Vagina (tissue), 2 donors: ENCODE measurements at regions not wholly inside any gene's neighbourhood (a gene's known extent, or its start where the extent isn't known, plus 50 kb on each side); places are given as distances from the start of the nearest gene placed in this dataset.

Experiments
- CTCF ChIP-seq, 3 experiments: fragments of 450-650 bp in 2 of 3; fragments of 200-600 bp in 1 of 3; sonication (generic) in 1 of 3; IDR thresholded peaks; one replicate each; pipeline ENCODE4 v1.5.1; 2017 to 2019; ENCODE audit warnings: antibody characterized with exemption in 3 of 3, mild to moderate bottlenecking in 2 of 3, moderate library complexity in 2 of 3
- POLR2A ChIP-seq, 2 donors: fragments of 450-650 bp; IDR thresholded peaks; one replicate each; pipeline ENCODE4 v1.6.1; 2017; ENCODE audit warnings: antibody characterized with exemption in 2 of 2, mild to moderate bottlenecking in 2 of 2, moderate library complexity in 2 of 2

GRCh38 chr6:11433860-11434259 is 103.7 kb upstream of the TMEM170B start:
- TF ChIP-seq CTCF (IDR thresholded peaks at IDR 0.05) (no peak), POLR2A (IDR thresholded peaks at IDR 0.05) (no peak)
